ENCODE measurements at regions not wholly inside any gene's neighbourhood (a gene's known extent, or its start where the extent isn't known, plus 50 kb on each side); places are given as distances from the start of the nearest gene placed in this dataset.
A peak's percentile ranks its signal among the peaks of the same experiment; 100 is the strongest.
"Not testable (repeated sequence)": the region's sequence is repeated elsewhere in the genome, so short reads cannot be mapped to it uniquely, and the experiment has no call there.

DNA sequence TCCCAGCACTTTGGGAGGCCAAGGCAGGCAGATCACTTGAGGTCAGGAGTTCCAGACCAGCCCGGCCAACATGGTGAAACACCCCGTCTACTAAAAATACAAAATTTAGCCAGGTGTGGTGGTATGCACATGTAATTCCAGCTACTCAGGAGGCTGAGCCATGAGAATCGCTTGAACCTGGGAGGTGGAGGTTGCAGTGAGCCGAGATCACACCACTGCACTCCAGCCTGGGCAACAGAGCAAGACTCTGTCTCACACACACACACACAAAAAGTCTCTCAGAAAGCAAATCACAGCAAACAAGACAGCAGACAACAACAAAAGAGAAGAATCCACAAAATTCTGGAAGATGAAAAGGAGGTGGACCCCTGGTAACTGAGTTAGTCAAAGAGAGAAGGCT is 241.5 kb upstream of the NOCT start:
- not testable (repeated sequence) for DNase-seq (ENCODE audit: extremely low read depth in 1 of 11, low read depth in 9 of 11, low spot score in 4 of 11)

GRCh38 chr4:138773321-138773720 is 242.3 kb upstream of the NOCT start:
- DNase-seq (ENCODE audit: extremely low read depth in 1 of 11, low read depth in 9 of 11, low spot score in 4 of 11) = no peak

GRCh38 chr4:138772366-138772765 is 243.2 kb upstream of the NOCT start:
- DNase-seq (ENCODE audit: extremely low read depth in 1 of 11, low read depth in 9 of 11, low spot score in 4 of 11) = no peak

GRCh38 chr4:138770818-138771217 is 244.8 kb upstream of the NOCT start:
- DNase-seq (ENCODE audit: extremely low read depth in 1 of 11, low read depth in 9 of 11, low spot score in 4 of 11) = no peak

- no peak for DNase-seq (ENCODE audit: extremely low read depth in 1 of 11, low read depth in 9 of 11, low spot score in 4 of 11)
These were observed 249.2 kb upstream of the NOCT start for GRCh38 chr4:138766332-138766731.

- no peak for DNase-seq (ENCODE audit: extremely low read depth in 1 of 11, low read depth in 9 of 11, low spot score in 4 of 11)
These were observed 250.1 kb upstream of the NOCT start for GRCh38 chr4:138765442-138765841.

- DNase-seq (ENCODE audit: extremely low read depth in 1 of 11, low read depth in 9 of 11, low spot score in 4 of 11) = no peak
These were observed 253.9 kb upstream of the NOCT start for GRCh38 chr4:138761638-138762220.

GRCh38 chr4:138759554-138759902 is 256.1 kb upstream of the NOCT start:
- no peak for DNase-seq (ENCODE audit: extremely low read depth in 1 of 11, low read depth in 9 of 11, low spot score in 4 of 11)

DNA sequence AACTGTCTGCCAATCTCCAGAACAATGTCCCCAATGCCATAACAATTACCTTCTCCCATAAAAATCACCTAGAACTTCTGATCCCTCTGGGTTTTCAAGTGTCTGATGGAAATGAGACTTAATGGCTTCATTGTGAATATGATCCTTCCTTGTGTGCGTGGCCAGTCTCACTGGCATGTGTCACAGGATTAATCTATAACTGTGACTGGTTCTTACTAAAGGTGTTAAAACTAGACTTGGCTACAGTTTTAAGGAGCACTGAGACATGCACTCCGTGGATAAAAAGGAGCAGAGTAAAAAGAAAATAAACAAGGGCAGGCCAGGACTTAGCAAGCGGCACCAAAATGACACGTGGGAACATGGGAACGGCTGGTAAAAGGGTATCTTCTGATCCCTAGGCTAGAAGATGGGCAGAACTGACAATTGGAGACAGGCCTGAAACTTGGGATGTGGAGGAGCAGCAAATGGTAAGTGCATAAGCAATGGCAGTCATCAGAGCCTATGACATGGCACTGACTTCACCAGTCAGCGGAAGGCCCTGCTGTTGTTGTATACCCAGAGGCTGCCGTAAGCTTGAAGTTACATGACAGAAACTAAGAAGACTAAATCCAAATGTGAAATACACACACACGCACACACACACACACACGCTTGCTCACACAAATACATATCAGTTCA is 256.6 kb upstream of the NOCT start:
- DNase-seq (ENCODE audit: extremely low read depth in 1 of 11, low read depth in 9 of 11, low spot score in 4 of 11) = no peak

GRCh38 chr4:138758196-138758595 is 257.4 kb upstream of the NOCT start:
- DNase-seq (ENCODE audit: extremely low read depth in 1 of 11, low read depth in 9 of 11, low spot score in 4 of 11) = no peak

GRCh38 chr4:138757432-138757831 is 258.1 kb upstream of the NOCT start:
- no peak for DNase-seq (ENCODE audit: extremely low read depth in 1 of 11, low read depth in 9 of 11, low spot score in 4 of 11)

GRCh38 chr4:138756519-138756918 is 259.1 kb upstream of the NOCT start:
- no peak for DNase-seq (ENCODE audit: extremely low read depth in 1 of 11, low read depth in 9 of 11, low spot score in 4 of 11)

DNA sequence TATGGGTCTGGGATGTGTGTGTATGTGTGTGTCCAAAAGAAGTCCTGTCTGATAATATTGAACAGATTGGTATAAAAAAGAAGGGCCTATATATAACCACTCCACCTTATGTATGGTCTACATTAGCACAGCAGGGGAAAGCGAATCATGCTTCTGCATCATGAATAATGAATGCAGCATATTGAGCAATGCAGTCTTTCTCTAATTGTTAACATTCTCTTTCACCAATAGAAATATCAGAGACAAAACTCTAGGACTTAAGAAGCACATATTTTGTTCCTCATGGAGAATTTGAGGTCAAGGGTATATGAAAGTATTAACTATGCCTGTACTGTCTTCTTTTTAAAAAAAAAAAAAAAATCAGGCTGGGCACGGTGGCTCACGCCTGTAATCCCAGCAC is 264.3 kb upstream of the NOCT start:
- DNase-seq (ENCODE audit: extremely low read depth in 1 of 11, low read depth in 9 of 11, low spot score in 4 of 11) = no peak

DNA sequence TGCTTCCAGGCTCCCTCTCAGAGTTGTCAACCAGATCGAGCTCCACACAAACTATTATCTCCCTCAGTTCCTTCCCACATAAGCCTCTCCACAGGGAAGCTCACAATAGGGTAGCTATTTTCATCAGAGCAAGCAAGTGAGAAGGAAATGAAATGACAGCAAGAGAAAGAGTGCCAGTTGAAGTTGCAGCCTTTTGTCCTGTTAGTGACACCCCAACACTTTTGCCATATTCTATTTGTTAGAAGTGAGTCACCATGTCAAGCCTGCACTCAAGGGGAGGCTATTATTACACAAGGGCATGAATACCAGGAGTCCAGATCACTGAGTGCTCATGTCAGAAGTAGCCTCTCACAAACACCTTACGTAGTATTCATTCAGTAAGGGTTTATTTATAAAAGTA is 266.3 kb upstream of the NOCT start:
- DNase-seq (ENCODE audit: extremely low read depth in 1 of 11, low read depth in 9 of 11, low spot score in 4 of 11) = no peak

GRCh38 chr4:138741766-138742377 is 273.7 kb upstream of the NOCT start:
- no peak for DNase-seq (ENCODE audit: extremely low read depth in 1 of 11, low read depth in 9 of 11, low spot score in 4 of 11)

GRCh38 chr4:138740816-138741745 is 274.5 kb upstream of the NOCT start:
- DNase-seq (ENCODE audit: extremely low read depth in 1 of 11, low read depth in 9 of 11, low spot score in 4 of 11) = peak in 1 of 11 donors; percentile 30

- no peak for DNase-seq (ENCODE audit: extremely low read depth in 1 of 11, low read depth in 9 of 11, low spot score in 4 of 11)
These were observed 279.2 kb upstream of the NOCT start for GRCh38 chr4:138736362-138736761.

DNA sequence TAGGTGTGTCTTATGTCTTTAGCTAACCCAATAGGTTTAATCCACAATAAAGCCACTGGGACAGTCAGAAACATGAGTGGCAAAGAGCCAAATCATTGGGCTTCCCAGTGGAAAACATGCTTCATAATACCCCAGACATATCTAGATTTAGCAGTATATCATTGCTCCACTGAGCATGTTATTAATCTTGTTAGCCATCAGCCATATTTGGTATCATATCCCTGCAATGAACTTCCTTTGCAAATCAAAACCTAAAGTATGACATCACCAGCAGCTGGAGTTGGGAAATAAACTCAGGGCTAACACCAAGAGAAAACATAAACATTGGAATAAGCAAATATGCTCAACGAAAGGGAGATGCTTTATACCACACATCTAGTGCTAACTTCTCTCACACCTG is 280.8 kb upstream of the NOCT start:
- peak in 3 of 11 donors; percentile 15 to 20 (median 15) for DNase-seq (ENCODE audit: extremely low read depth in 1 of 11, low read depth in 9 of 11, low spot score in 4 of 11)

GRCh38 chr4:138728566-138728965 is 287.0 kb upstream of the NOCT start:
- no peak for DNase-seq (ENCODE audit: extremely low read depth in 1 of 11, low read depth in 9 of 11, low spot score in 4 of 11)

DNA sequence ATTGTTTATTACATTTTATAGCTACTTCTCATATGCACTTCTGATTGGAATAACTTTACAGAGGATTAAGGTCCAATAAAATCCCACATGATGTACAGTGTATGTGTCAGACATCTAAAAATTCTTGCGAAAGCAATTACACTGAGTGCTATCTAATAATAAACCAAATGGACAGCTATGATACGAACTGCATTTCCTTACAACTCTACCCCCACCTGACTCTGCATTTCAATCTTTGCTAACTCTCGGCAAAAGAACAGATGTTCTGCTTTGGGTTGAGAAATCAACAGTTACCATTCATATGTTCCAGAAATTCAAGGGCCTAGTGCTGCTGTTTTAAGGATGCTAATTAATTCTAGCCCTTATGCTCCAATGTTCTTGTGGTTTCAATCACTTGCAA is 287.9 kb upstream of the NOCT start:
- no peak for DNase-seq (ENCODE audit: extremely low read depth in 1 of 11, low read depth in 9 of 11, low spot score in 4 of 11)

All from renal cortex interstitium (tissue), 11 donors.